WI38 (cell line): ENCODE measurements at regions not wholly inside any gene's neighbourhood (a gene's known extent, or its start where the extent isn't known, plus 50 kb on each side); places are given as distances from the start of the nearest gene placed in this dataset.

Experiments
- H3K4me3 ChIP-seq: 2 replicates; pipeline ENCODE4 v1.5.1; 2011; ENCODE audit warnings: low read depth, mild to moderate bottlenecking, control low read depth, low read length
- TF ChIP-seq, protein P1 (sequence below): IDR thresholded peaks from 2 replicates; pipeline ENCODE4 v1.5.1; 2012; ENCODE audit warnings: low read depth, mild to moderate bottlenecking, control low read depth, low read length

DNA sequence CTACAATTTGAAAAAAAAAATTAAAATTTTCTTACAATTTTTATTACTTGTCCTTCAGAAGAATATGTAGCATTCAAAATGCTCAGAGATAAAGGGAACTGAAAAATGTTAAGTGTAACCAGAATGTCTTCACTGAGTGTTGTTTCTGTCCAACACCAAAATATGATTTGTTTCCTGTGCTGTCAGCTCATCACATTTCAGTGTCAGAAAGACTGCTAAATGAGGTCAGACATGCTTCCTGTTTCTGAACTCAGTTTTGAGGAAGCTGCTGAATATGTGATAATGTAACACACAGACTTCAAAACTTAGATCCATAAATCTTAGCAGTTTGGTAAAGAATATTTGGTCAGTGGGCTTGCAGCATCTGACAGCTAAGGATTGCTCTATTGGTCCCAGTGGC is 1849.7 kb downstream of the PCDH7 start:
- TF ChIP-seq, protein P1, sequence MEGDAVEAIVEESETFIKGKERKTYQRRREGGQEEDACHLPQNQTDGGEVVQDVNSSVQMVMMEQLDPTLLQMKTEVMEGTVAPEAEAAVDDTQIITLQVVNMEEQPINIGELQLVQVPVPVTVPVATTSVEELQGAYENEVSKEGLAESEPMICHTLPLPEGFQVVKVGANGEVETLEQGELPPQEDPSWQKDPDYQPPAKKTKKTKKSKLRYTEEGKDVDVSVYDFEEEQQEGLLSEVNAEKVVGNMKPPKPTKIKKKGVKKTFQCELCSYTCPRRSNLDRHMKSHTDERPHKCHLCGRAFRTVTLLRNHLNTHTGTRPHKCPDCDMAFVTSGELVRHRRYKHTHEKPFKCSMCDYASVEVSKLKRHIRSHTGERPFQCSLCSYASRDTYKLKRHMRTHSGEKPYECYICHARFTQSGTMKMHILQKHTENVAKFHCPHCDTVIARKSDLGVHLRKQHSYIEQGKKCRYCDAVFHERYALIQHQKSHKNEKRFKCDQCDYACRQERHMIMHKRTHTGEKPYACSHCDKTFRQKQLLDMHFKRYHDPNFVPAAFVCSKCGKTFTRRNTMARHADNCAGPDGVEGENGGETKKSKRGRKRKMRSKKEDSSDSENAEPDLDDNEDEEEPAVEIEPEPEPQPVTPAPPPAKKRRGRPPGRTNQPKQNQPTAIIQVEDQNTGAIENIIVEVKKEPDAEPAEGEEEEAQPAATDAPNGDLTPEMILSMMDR, result no peak

DNA sequence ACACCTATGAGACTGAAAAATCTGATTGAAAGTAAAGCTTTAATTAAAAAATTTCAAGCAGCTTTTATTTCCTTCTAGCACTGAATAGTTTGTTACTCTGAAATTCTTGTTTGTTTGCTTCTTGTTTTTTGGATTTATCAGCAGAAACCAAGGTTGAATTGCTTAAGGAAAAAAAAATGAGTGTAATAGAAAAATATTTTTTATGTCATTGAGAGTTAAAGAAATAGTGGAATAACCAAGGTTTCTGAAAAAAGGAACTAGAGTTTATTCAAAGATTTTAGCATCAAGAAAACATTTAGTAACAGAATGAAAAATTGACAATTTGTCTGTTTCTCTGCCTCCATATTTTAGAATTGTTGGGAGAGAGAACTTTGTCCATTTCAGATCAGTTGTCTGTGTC is 1852.2 kb downstream of the PCDH7 start:
- TF ChIP-seq, protein P1, result no peak
- H3K4me3 ChIP-seq, result no peak overlapping the region

More for the DNA sequence above, 1849.7 kb downstream of the PCDH7 start:
- no peak overlapping the region for H3K4me3 ChIP-seq

DNA sequence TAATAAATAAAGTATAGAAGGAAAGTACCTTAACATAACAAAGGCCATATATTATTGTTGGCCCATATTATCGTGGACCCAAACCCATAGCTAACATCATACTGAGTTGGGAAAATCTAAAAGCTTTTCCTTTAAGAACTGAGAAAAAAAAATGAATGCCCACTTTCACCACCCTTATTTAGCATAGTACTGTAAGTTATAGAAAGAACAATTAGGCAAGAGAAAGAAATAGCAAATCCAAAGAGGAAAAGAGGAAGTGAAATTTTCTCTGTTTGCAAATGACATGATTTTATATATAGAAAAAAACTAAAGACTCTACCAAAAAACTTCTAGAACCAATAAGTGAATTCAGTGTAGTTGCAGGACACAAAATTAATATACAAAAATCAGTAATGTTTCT is 1854.6 kb downstream of the PCDH7 start:
- TF ChIP-seq, protein P1, result no peak
- no peak overlapping the region for H3K4me3 ChIP-seq

DNA sequence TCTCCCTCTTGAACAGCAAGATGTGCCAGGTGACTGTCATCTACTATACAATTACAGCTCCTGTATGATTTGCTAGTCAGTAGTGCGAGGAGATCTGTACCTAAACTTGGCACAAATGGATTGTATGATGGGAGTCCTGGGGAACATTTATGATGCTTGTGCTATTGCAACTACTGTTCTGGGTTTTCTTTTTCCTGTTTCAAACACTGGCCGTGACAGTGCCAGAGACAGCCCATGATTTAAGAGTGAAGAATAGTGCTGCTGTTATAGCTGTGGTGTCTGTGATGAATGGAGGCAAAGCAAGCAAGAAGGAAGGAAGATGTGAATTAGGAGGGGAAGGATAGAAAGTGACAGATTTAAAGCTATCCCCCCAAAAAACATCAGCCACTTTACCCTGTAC is 1868.9 kb downstream of the PCDH7 start:
- no peak overlapping the region for H3K4me3 ChIP-seq
- TF ChIP-seq, protein P1, result no peak

DNA sequence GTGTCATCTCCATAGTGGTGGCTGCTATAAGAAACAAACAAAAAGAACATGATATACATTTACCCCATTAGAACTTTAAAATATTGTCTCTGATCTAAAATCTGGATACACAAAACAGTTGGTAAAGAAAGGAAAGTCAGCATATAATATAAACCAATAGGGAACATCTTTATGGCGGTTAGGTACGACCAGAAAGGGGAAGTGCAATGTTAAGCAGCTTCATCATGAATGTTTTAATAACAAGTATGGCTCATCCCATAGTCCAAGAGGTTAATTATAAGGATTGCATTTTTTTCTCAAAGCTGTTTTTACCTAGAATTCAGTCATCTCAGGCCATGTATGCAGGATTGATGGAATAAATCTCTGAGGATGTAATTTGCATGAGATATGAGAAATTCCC is 1869.7 kb downstream of the PCDH7 start:
- TF ChIP-seq, protein P1, result no peak
- no peak overlapping the region for H3K4me3 ChIP-seq

DNA sequence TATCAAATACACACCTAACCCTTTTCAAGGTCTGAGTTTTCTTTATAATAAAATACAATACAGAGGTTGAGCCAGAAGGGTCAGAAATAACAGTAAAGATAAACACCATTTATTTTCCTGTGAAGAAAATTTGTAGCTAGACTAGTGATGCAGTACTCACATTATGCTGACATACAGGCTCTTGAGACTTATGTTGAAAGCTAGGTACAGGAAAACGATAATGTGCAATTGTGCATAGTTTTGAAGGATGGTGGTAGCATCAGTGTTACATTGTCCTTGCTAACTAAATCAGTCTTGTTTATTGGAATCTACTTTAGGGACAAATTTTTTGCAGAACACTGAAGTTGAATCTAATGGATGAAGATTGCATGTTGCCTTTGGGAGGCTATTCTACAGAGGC is 1877.2 kb downstream of the PCDH7 start:
- TF ChIP-seq, protein P1, result no peak
- H3K4me3 ChIP-seq, result no peak overlapping the region

DNA sequence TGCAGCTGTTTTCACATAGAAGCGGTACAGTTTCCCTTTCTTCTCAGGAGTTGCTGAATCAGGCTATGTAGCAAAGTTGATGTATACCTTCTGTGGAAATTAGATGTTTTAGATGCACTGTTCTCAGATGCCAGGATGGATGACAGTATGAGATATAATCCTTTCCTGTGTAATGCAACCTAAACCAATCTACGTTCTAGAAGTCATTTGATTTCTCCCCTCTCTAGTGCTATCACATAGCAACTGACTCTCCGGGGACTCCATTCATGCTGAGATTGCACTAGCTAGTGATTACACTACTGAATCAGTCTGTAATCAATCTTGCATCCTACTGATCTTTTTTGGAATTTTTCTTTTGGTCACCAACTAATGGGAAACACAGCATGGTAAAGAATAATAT is 1881.7 kb downstream of the PCDH7 start:
- H3K4me3 ChIP-seq, result no peak overlapping the region
- TF ChIP-seq, protein P1, result no peak
